Right hindlimb (tissue), 1 donor: ENCODE measurements at regions not wholly inside any gene's neighbourhood (a gene's known extent, or its start where the extent isn't known, plus 50 kb on each side); places are given as distances from the start of the nearest gene placed in this dataset.

Source experiments
- DNase-seq: peaks from one replicate; pipeline ENCODE4 v3.0.0-alpha.2; 2018

DNA sequence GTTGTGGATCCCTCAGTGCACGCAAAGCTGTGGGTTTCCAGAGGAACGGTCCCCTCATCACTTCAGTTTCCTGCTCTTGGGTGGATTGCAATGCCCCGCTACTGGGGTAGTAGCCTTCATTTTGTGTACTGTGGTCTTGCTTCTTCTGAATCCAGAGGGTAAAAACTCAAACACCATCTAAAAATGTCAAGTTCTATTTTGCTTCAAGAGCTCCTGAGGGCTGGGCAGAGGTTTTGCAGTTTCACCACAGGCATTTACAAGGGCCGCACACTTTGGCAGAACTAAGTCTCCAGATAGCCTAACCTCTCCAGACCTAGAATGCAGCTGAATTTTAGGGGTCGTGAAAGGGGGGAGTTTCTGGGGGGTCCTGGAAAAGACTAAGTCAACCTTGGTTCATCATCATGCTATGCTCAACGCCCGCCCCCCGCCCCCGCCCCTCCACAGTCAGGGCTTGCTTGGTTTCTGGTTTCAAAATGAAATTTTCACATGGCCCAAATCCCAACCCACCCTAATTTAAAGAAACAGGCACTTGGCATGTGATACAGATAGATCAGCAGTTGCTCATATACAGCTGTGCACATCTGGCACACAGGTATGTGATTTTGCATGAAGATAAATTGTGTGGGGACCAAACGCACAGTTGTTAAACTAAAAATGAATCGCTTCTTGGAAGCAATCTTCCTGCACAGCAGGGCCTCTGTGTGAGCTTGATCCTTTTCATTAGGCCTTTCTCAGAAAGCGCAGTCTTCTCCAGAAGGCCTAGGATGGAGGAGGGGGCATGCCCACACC is 329.6 kb downstream of the OSR1 start:
- peak; percentile 70 for DNase-seq

DNA sequence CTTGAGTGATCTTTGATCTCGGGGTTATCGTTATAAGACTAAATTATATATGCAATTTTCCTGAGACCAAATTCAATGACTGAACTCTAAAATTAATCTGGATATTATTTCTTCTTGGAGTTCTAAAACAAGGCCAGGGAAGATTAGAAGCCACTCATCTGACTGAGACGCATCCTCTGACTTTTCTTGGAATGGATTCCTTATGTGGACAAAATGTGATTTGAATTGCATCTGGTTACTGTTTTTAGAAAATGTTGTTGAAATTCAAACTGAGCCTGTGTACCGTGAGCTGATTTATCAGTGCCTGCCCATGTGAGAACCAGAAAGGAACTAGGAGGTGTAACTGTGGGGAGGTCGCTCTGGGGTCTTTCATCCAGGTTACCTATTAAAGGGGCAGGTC is 330.8 kb downstream of the OSR1 start:
- no peak for DNase-seq

DNA sequence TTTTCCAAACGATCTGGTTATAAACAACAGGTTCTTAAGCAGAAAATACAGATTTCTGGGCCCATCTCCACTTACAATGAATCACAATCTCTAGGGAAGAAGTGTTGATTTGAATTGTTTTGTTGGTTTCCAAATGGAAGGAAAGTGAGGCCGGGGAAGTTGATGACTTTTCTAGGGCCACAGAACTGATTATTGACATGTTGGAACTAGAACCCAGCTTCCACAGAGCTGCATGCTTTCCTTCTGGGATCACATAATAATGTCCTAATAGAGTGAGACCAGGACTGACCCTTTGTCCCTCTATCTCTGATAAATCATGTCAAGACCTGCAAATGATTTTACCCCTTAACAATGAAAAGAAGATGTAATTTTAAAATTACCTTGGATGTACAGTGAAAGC is 332.2 kb downstream of the OSR1 start:
- DNase-seq, result no peak

DNA sequence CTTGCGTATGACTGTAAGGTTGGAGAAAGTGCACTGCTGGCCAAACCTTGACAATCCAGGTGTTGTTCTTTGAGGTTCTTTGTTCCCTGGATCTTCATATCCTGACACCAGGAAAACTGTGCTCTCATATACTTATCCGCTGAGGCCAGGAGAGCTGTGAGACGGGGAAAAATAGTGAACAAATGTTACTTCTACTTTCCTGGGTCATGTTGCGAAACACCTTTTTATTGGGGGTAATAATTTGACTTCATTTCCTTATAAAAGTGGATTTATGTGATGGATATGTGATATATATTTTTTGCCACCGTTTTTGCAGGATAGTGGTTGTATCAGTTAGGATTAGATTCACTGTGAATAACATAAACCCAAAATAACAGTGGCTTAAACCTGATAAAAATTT is 336.1 kb downstream of the OSR1 start:
- no peak for DNase-seq

DNA sequence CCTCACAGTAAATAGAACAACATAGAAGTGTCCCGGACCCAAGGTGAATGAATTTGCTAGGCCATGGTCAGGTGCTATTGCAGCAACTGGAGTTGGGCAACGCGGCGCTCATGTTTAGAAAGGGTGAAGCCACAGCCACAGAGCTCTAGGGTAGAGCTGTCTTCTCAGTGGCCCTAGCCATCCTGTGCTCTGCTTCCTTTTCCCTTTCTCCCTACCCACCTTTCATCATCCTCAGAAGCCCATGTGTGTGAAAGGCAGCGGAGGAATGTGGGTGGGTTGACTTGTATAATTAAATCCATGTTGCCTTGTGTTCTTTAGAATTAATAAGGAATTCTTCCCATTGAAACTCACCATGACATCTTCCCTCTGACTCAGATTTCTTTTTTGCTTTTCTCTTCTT is 336.7 kb downstream of the OSR1 start:
- DNase-seq, result no peak

DNA sequence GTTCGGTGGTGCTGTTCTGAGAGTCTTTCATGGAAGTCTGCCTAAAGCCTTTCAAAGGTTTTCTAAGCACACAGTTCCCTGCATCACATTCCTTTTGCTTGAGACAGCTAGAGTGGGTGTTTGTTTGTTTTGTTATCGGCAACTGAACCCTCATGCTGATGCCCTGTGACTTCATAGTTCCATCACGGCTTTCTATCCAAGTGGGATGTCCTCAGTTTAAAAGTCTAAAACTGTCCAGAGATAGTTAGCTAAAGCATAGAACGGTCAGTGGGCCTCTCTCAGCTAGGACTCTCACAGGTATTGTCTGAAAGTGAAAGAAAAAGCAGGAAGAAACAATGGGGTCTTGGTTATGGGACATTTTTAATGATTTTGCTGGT is 337.3 kb downstream of the OSR1 start:
- DNase-seq, result no peak

DNA sequence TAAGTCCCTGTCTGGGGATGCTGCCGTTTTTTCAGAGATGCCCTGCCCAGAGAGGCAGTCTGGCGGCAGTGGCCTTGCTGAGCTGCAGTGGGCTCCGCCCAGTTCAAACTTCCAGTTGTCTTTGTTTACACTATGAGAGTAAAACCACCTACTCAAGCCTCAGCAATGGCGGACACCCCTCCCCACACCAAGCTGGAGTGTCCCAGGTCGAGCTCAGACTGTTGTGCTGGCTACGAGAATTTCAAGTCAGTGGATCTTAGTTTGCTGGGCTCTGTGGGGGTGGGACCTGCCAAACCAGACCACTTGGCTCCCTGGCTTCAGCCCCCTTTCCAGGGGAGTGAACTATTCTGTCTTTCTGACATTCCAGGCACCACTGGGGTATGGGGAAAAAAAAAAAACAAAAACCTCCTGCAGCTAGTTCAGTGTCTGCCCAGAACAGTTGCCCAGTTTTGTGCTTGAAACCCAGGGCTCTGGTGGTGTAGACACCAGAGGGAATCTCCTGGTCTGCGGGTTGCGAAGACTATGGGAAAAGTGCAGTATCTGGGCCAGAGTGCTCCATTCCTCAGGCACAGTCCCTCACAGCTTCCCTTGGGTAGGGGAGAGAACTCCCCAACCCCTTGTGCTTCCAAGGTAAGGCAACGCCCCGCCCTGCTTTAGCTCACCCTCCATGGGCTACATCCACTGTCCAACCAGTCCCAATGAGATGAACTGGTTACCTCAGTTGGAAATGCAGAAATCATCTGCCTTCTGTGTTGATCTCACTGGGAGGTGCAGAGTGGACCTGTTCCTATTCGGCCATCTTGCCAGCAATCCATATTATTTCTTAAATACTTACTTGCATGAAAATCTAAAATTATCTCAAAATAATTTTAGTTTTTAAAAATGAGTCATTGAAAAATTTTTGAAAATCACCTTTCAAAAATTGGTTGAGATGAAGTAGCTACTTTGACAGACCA is 338.0 kb downstream of the OSR1 start:
- no peak for DNase-seq

DNA sequence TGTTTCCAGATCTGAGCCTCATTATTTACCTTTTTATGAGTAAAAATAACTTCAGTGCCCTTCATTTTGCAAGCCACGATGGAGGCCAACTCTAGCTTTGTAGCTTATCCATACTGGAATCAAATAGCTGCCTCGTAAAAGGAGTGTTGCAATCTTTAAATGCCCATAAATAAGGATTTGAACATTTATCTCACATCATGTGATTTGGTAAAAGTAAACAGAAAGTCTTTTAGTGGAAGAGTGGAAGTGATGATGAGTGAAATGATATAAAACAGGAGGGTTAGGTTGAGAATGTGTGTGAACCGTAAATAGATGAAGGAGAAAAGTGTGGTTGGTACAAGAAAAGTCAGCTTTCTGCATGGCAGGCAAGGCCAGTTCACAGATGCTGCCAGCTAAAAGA is 348.9 kb downstream of the OSR1 start:
- no peak for DNase-seq

DNA sequence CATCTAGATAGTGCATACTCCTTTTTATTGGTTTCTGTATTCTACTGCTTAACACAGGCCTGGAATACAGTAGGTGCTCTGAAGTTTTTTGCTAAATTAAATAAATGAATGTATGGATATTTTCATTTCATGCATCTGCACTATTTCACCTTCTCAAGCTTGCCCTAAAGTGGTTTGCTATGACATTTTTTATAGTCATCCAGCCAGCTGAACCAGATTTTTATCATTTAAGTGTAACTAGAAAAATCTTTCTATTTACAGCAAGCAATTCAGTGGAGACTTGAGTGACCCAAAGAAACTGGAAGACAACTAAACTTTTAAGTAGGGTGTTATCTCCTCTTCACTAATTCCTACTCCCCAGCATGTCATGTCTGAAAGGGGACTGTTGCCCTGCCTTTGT is 354.9 kb downstream of the OSR1 start:
- DNase-seq, result no peak

DNA sequence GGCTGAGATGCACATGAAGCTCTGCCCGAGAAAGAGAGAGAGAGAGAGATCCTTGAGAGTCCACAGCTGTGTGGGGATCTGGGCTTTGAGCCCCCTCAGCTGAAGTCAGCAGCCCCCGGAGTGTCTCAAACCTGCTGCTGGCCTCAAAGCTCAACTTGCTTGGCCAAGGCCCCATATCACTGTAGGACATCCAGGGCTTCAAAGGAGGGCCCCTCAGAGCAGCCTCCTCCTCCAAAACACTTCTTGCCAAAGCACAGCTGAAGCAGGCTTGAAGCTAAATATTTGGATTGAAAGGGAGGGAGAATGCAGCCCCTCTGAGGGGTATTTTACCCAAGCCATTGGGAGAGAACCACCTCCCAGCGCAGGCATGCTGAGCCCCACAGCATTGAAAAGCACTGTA is 357.6 kb downstream of the OSR1 start:
- peak; percentile 40 for DNase-seq

DNA sequence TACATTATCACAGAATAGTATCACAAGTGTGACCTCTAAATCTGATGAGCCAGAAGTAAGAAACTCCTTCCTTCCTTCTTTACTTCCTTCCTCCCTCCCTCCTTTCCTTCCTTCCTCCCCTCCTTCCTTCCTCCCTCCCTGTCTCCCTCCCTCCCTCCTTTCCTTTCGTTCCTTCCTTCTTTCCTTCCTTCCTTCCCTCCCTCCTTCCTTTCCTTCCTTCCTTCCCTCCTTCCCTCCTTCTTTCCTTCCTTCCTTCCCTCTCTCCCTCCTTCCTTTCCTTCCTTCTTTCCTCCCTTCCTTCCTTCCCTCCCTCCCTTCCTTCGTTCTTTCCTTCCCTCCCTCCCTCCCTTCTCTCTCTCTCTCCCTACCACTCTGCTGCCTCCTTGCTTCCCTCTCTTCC is 359.2 kb downstream of the OSR1 start:
- DNase-seq, result no peak

DNA sequence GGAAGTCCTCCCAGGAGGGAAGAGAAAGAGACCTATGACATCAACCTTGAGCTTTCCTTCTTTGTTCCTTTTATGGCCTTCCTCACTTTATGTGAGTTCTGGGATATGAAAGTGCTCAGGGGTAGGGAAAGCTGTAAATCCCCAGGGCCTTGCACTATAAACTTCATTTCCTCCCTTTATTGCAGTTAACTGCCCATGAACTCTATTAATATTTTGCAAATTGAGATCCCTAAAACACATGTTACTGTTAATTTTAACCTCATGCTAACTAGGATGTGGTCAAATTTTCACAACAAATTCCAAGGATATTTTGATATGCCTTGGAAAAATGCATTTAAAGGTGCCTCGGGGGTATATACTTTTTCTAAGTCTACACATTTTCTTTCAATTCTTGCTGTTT is 359.9 kb downstream of the OSR1 start:
- no peak for DNase-seq

DNA sequence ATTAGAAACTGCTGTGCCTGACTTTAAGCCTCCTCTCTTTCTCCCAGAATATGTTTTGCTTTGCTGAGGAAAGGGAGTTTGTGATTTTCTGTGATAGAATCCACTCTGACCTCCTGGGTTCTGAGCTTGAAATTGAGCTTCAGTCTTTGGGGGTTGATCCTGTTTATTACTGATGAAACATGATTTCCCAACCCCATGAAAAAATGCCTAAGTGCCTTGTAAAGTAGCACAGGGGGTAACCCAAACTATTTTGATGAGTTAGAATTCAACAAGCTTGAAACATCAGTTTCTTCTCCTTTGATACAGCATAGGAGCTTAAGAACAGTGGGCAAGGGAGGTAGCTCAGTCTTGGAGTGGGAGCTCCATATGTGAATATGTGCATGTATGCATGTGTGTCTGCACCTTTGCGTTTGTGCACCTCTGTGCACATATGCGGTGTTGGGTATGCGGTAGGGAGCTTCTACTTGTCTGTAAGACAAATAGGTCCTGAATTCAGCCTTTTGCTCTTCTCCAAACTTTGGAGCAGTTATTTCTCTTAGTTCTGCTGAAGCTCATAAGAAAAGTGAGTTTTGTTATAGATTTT is 364.6 kb downstream of the OSR1 start:
- no peak for DNase-seq

DNA sequence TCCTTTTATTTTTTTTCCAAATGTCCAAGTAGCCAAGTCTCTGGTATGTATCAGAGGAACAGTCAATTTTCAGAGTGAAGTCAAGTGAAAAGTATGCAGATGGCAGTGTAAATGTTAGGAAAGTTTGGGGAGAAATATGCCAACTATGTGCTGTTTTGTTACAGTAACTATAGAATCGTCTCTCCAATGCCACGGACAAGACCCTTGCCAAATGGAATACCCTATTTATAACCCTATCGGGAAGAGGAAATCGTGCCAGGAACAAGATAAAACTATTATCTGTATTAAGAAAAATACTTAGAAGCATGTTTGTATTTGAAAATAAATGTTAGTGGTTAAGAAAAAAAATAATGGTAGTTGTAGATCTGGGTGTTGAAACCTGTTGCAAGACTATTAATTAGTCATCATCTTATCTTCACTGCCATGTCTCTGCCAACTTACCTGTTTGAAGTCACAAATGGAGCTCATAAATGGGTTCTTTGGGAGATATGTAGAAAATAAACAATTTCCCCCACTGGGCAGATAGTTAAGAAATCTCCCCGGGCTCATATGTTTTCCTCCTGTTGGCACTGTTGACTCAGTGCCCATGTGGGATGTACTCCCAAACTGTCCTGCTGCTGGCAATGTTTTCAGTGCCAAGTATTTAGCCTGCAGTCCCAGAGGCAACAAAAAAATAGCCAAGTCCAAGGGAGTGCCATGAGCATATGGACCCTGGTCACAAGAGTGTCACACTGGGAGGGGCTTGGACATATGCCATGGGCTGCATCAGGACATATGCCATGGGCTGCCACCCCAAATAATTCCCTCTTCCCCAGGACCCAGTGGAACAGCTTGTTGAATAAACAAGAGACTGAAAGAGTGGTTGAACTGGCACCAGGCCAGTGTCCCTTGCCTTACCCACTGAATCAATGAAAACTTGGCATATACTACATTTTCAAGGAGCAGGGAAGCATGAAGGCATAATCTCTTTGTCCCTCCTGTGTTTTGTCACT is 366.9 kb downstream of the OSR1 start:
- DNase-seq, result peak; percentile 67

DNA sequence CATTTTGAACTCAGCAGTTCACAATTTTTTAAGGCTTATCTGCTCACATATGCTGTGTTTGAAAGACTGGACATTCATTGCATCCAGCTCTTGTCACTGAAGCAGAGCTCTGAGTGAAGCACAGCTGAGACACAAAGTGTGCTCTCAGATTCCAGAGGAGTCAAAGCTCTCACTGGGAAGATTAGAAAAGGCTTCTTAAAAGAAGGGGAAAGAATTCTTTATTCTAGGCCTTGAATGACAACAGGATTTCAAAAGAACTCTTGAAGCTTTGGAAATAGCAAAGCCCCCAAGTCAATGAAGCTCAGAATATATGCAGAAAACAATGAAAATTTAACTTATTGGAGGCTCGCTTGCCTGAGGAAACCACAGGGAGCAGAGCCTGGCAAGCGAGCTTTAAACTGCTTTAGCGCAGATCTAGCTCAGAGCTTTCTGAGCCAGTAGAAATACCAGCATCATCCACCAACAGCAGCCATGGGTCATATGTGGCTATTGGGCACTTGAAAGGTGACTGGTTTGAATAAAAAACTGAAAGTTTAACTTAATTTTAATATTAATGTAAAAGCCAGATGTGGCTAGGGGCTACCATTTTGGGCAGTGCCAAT is 369.7 kb downstream of the OSR1 start:
- DNase-seq, result no peak

DNA sequence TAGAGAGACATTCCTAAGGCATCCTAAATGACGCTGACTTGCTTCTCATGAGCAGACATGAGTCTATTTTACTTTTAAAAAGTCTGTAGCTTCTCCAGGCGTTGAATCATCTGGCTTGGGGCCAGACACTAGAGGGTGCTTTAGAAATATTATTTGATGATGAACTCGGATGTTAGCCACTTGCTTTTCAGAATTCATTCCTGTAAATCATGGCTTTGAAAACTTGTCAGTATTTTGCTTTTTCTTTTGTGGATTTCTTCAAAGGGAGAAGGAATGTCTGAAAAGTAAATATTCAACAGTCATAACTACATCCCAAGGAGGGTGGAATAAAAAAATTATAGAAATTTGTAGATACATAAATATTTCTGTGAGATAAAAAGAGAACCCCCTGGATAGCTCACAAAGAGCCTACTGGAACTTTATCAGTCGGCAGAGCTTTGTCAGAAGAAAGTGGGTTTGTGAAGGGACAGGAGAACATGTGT is 370.8 kb downstream of the OSR1 start:
- peak; percentile 72 for DNase-seq

DNA sequence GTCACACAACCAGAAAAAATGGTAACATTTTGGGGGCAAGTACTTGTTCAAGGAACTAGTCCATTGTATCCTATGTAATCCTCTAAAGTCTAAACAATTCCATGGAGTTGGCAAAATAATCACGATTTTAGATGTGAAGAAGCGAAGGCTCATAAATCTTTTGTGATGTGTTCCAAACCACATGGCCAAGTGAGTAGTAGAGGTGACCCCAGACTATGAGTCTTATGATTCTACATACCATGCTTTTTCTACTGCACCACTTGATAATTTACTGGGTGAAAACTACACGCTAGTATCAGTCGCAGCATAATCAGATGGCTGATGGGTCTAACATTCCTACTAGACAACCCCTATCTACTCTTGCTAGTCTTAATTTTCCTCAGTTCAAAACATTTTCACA is 371.4 kb downstream of the OSR1 start:
- DNase-seq, result no peak

DNA sequence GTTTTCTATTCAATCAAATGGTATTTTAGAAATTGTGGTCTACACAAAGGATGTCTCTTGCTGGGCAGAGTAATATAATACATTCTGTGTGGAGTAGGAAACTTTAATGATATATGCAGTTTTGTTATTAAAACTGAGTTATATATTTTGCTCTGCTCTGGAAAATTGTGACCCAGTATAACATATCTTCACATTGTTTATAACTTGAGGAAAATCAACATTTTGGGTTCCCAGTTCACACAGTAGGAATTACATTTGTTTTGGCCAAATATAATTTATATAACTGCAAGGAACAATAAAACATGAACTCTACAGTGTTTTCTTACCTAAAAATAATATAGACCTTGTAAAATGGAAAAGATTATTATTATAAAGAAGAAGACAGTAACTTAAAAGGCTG is 372.4 kb downstream of the OSR1 start:
- no peak for DNase-seq

DNA sequence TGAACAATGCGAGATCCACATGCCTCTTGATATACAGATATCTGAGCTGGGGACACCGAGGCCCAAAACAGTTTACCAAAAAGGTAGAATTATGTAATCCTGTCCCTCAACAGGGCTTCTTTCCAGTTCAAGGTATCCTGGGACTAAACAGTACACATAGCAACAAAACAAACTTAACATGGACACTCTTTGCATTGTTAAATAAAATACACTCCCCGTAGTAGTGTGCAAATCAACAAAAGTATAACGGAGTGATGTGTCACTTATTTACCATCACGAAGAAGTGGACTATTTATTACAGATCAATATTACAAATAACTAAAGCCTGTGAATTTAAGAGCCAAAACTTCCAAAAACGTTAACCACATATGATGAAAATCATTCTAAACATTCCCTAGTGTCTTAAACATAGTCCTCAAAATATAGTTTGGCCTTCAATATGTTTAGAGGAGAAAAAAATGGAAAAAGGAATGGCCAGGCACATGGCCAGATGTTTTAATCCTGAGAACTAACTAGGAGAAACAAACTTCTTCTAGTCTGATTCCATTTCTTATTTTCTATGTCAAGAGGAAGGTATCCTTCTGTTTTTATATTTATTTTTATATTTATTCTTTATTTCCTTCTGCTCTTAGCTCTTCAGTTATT is 377.5 kb downstream of the OSR1 start:
- DNase-seq, result no peak

DNA sequence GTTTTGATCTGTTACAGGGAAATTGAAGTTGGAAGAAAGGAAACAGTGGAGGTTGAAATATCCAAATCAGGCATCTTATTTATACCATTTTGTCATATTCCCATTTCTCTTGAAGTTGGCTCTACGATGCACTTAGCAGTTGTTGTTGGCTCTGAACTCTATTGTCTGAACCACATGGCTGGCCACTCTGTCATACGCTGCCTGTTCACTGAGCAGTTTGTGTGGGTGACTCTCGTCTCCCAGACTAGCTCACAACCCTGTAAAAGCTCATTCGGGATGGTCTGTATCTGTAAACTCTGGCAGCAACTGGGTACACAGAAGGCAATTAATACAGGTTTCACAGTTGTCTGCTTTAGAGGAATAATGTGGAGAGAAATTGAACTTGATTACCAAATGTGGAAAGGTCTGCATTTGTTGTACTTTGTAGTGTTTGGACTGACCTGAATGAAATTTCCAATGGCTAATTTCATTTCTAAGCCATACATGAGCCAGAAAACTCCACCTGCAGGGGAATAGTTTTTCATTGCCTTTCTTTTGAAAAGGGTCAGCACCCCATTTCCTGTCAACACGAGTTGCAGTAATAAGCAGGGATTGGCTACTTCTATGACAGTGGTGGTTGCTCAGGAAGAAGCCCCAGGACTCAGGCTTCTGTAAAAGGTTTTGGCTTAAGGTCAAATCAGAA is 378.2 kb downstream of the OSR1 start:
- peak; percentile 57 for DNase-seq

DNA sequence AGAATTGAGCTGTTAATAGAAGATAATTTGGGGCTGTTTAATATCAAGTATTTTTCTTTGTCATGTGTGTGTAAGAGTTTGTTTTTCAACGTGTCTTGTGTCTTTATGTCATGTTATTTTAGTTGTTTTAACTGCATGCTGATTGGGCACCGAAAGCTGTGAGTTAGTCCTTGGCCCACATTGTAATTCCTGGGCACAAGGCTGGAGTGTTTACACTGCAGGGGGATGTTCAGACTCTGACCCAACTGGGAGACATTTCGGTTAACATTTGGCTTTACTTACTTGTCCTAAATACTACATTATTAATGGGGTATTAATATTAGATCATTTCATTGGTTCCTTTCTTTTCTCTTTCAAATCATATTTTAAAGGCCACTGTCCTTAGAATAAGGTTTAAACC is 381.0 kb downstream of the OSR1 start:
- no peak for DNase-seq
